ENCODE measurements at regions not wholly inside any gene's neighbourhood (a gene's known extent, or its start where the extent isn't known, plus 50 kb on each side); places are given as distances from the start of the nearest gene placed in this dataset.

DNA sequence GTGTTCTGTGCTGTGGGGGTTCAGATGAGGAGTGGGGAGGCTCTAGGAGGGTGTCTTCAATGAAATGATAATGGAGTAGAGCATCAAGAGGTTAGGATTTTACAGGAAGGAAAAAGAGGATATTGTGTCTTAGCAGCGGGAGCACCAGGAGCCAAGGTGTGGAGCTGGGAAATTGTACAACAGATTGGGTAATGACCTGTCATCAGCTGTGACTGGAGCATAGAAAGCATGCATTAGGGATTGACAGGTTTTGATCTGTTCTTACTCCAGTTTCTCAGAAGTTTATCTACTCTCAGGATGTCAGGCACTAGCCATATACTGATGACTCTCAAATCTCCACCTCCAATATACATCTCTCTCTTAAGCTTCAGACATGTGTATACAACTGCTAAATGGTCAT is 196.9 kb downstream of the ARHGAP12 start:
- TF ChIP-seq, protein P1, sequence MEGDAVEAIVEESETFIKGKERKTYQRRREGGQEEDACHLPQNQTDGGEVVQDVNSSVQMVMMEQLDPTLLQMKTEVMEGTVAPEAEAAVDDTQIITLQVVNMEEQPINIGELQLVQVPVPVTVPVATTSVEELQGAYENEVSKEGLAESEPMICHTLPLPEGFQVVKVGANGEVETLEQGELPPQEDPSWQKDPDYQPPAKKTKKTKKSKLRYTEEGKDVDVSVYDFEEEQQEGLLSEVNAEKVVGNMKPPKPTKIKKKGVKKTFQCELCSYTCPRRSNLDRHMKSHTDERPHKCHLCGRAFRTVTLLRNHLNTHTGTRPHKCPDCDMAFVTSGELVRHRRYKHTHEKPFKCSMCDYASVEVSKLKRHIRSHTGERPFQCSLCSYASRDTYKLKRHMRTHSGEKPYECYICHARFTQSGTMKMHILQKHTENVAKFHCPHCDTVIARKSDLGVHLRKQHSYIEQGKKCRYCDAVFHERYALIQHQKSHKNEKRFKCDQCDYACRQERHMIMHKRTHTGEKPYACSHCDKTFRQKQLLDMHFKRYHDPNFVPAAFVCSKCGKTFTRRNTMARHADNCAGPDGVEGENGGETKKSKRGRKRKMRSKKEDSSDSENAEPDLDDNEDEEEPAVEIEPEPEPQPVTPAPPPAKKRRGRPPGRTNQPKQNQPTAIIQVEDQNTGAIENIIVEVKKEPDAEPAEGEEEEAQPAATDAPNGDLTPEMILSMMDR (IDR thresholded peaks at IDR 0.05), result no peak
- no peak for TF ChIP-seq POLR2A (IDR thresholded peaks at IDR 0.05)

Measured in body of pancreas (tissue), 4 donors.